ENCODE measurements at regions not wholly inside any gene's neighbourhood (a gene's known extent, or its start where the extent isn't known, plus 50 kb on each side); places are given as distances from the start of the nearest gene placed in this dataset.

DNA sequence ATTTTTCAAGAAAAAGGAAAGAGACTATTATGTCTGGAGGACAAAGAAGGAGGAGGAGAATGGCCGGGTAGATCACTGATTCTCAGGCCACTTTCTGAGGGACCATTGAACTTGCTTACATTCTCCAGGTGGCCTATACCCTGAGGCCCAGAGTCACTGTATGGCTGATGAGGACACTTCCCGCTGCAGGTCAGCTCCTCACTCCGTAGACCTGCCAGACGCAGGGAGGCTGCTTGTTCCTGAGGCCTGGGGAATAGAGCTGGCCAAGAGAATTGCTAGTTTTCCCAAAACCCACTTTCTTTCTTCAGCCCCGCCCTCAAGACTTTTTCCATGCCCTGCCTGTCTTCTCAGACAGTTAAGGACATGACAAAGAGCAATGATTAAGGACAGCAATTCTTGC is 510.5 kb upstream of the TBX3 start:
- Histone ChIP-seq H3K4me3 (replicated peaks in 1 of 3; ENCODE audit: low read depth in 2 of 3, low read length in 3 of 3) (no peak overlapping the region), H3K79me2 (ENCODE audit: insufficient read depth, low read length) (no peaks in the 10 kb centered on the region), H3K27me3 (ENCODE audit: control insufficient read depth in 2 of 2, insufficient read depth in 2 of 2, low read length in 2 of 2) (no peaks in the 10 kb centered on the region), H3K9ac (ENCODE audit: insufficient read depth, low read length, poor library complexity, severe bottlenecking) (no peak overlapping the region), H2AFZ (ENCODE audit: insufficient read depth, low read depth, low read length, poor library complexity, severe bottlenecking) (no peak overlapping the region), H3K36me3 (replicated peaks in 1 of 2; ENCODE audit: control insufficient read depth in 1 of 2, insufficient read depth in 2 of 2, low read length in 2 of 2) (no peaks in the 10 kb centered on the region), H3K4me1 (ENCODE audit: control insufficient read depth in 1 of 2, insufficient read depth in 2 of 2, low read length in 2 of 2) (no peaks in the 10 kb centered on the region), H3K4me2 (replicated peaks; ENCODE audit: extremely low read depth, low read length, poor library complexity, severe bottlenecking) (no peak overlapping the region), H3K9me3 (replicated peaks in 1 of 2; ENCODE audit: control insufficient read depth in 1 of 2, insufficient read depth in 1 of 2, low read length in 2 of 2) (no peaks in the 10 kb centered on the region), H3K27ac (ENCODE audit: low read depth in 1 of 2, low read length in 2 of 2) (no peak overlapping the region), H4K20me1 (ENCODE audit: insufficient read depth, low read length) (no peaks in the 10 kb centered on the region)
- peaks cover 0 to 5% (median 1%) of the 10 kb centered on the region in 3 donors for H3K27me3 Mint-ChIP-seq (ENCODE audit: low read depth in 3 of 3)
- H3K4me1 Mint-ChIP-seq, result no peaks in the 10 kb centered on the region
- H3K4me3 Mint-ChIP-seq, result no peak overlapping the region
- DNase-seq, result no peak
- TF ChIP-seq, protein P1, sequence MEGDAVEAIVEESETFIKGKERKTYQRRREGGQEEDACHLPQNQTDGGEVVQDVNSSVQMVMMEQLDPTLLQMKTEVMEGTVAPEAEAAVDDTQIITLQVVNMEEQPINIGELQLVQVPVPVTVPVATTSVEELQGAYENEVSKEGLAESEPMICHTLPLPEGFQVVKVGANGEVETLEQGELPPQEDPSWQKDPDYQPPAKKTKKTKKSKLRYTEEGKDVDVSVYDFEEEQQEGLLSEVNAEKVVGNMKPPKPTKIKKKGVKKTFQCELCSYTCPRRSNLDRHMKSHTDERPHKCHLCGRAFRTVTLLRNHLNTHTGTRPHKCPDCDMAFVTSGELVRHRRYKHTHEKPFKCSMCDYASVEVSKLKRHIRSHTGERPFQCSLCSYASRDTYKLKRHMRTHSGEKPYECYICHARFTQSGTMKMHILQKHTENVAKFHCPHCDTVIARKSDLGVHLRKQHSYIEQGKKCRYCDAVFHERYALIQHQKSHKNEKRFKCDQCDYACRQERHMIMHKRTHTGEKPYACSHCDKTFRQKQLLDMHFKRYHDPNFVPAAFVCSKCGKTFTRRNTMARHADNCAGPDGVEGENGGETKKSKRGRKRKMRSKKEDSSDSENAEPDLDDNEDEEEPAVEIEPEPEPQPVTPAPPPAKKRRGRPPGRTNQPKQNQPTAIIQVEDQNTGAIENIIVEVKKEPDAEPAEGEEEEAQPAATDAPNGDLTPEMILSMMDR (IDR thresholded peaks at IDR 0.05), result no peak
- 95% methylated on average over 2 of the region's 5 CpGs for WGBS (ENCODE audit: insufficient coverage)
- H3K36me3 Mint-ChIP-seq, result no peaks in the 10 kb centered on the region
- peaks cover 0 to 6% (median 2%) of the 10 kb centered on the region in 7 donors for H3K9me3 Mint-ChIP-seq
- H3K27ac Mint-ChIP-seq, result peak overlapping the region in 1 of 7 donors; percentile 49
- intact Hi-C loops (cut with micrococcal nuclease), result no loop called here

DNA sequence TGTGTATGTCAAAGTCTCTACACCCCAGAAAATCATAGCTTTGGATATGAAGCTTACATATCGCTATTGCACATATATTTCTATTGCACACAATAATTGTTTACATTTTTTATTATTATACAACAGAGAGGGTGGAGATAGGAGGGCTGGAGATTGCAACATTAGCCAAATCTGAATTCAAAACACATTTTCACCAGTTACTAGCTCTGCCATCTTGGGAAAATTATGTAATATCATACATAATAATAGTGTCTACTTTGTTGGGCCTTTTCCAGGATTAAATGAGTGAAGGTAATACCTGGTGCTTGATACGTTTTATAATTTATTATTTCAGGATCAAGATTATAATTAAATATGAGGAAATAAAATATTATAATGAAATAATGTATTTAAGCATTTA is 507.4 kb upstream of the TBX3 start:
- no peaks in the 10 kb centered on the region for H3K4me1 ChIP-seq (ENCODE audit: control insufficient read depth in 1 of 2, insufficient read depth in 2 of 2, low read length in 2 of 2)
- H3K27me3 ChIP-seq (ENCODE audit: control insufficient read depth in 2 of 2, insufficient read depth in 2 of 2, low read length in 2 of 2), result no peaks in the 10 kb centered on the region
- no peaks in the 10 kb centered on the region for H4K20me1 ChIP-seq (ENCODE audit: insufficient read depth, low read length)
- H3K79me2 ChIP-seq (ENCODE audit: insufficient read depth, low read length), result no peaks in the 10 kb centered on the region
- H3K27ac ChIP-seq (ENCODE audit: low read depth in 1 of 2, low read length in 2 of 2), result no peak overlapping the region
- H3K27me3 Mint-ChIP-seq (ENCODE audit: low read depth in 3 of 3), result peaks cover 1 to 4% (median 1%) of the 10 kb centered on the region in 3 donors
- TF ChIP-seq, protein P1 (IDR thresholded peaks at IDR 0.05), result no peak
- H3K36me3 ChIP-seq (replicated peaks in 1 of 2; ENCODE audit: control insufficient read depth in 1 of 2, insufficient read depth in 2 of 2, low read length in 2 of 2), result no peaks in the 10 kb centered on the region
- no peak overlapping the region for H3K27ac Mint-ChIP-seq
- no CpG with 5 or more reads among the region's 2 CpGs for WGBS (ENCODE audit: insufficient coverage)
- H2AFZ ChIP-seq (ENCODE audit: insufficient read depth, low read depth, low read length, poor library complexity, severe bottlenecking), result no peak overlapping the region
- H3K4me2 ChIP-seq (replicated peaks; ENCODE audit: extremely low read depth, low read length, poor library complexity, severe bottlenecking), result no peak overlapping the region
- DNase-seq, result no peak
- intact Hi-C loops (cut with micrococcal nuclease), result no loop called here
- no peak overlapping the region for H3K4me3 Mint-ChIP-seq
- H3K36me3 Mint-ChIP-seq, result no peaks in the 10 kb centered on the region
- no peaks in the 10 kb centered on the region for H3K9me3 ChIP-seq (replicated peaks in 1 of 2; ENCODE audit: control insufficient read depth in 1 of 2, insufficient read depth in 1 of 2, low read length in 2 of 2)
- H3K4me3 ChIP-seq (replicated peaks in 1 of 3; ENCODE audit: low read depth in 2 of 3, low read length in 3 of 3), result no peak overlapping the region
- no peaks in the 10 kb centered on the region for H3K4me1 Mint-ChIP-seq
- no peak overlapping the region for H3K9ac ChIP-seq (ENCODE audit: insufficient read depth, low read length, poor library complexity, severe bottlenecking)
- peaks cover 1 to 6% (median 2%) of the 10 kb centered on the region in 7 donors for H3K9me3 Mint-ChIP-seq
